LoVo (cell line): ENCODE measurements at regions not wholly inside any gene's neighbourhood (a gene's known extent, or its start where the extent isn't known, plus 50 kb on each side); places are given as distances from the start of the nearest gene placed in this dataset.
A peak's percentile ranks its signal among the peaks of the same experiment; 100 is the strongest.
"Not testable (repeated sequence)": the region's sequence is repeated elsewhere in the genome, so short reads cannot be mapped to it uniquely, and the experiment has no call there.

ENCODE experiments used
- DNase-seq: peaks from one replicate; pipeline ENCODE4 v3.0.0-alpha.2; 2016; ENCODE audit warnings: low spot score

DNA sequence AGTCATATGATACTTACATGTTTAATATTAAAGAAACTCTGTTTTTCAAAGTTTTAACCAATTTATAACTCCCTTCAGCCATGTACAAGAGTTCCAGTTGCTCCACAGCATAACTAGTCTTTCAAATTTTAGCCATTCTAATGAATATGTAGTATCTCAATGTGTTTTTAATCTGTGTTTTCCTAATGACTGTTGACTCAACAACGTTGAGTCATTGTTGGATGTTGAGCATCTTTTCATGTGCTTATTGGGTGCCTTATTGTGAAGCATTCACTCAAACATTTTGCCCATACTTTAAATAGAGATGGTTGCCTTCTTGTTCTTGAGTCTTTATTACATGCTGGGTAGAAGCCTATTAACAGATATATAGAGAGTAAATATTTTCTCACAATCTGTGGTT is 240.2 kb upstream of the LYPLAL1 start:
- no peak for DNase-seq

DNA sequence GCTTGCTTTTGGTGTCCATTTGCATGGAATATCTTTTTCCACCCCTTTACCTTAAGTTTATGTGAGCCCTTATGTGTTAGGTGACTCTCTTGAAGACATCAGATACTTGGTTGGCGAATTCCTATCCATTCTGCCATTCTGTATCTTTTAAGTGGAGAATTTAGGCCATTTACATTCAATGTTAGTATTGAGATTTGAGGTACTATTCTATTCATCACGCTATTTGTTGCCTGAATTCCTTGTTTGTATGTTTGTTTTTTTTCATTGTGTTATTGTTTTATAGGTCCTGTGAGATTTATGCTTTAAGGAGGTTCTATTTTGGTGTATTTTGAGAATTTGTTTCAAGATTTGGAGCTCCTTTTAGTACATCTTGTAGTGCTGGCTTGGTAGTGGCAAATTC is 238.3 kb upstream of the LYPLAL1 start:
- DNase-seq = not testable (repeated sequence)

DNA sequence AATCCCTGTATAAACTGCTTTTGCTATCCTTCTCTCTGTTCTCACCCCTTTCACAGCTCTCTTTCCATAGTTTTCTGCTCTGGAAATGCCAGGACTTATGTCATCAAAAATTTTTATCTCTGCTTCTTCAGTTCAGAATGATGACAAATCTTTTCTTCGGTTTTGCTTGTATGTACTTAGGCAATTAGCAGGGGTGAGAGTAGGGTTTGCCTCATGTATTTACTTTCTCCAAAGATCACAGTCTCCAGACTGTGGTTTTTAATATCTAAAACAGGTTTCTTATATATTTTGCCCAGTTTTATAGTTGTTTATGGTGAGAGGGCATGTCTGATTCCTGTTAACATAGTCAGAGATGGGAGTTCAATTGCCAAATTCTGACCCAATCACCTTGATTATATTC is 235.4 kb upstream of the LYPLAL1 start:
- DNase-seq = no peak

DNA sequence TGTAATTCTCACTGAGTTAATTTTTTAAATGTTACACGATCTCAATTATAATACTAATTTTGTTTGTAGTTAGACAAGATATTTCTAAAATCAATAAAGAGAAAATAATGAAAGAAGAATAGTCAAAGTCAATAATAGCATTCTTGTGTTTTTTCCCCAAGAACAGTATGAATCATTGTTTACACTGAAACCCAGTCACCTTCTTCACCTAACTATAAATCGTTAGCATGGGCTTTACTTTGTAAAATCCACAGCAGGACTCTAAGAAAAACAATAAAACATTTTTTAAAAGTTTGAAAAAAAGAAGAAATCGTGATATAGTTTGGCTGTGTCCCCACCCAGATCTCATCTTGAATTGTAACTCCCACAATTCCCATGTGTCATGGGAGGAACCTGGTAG is 234.6 kb upstream of the LYPLAL1 start:
- DNase-seq = peak; percentile 2

DNA sequence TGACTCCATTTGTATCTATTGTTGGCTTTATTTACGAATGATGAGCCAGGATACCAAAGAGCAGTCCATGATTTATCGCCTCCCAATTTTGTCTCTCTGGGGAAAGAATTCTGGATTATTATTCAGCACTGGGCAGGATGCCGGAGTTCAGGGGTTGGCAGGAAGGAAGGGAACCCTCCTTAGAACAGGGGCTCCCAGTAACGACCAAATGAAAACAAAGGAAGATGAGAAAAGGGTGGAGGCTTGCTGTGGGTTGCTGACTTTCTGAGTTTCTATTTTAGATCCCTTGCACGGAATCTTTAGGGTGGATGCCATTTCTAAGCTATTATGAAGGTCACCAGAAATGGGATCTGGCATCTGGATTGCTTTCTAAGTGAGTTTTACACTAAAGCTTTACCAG is 231.2 kb upstream of the LYPLAL1 start:
- DNase-seq = no peak

DNA sequence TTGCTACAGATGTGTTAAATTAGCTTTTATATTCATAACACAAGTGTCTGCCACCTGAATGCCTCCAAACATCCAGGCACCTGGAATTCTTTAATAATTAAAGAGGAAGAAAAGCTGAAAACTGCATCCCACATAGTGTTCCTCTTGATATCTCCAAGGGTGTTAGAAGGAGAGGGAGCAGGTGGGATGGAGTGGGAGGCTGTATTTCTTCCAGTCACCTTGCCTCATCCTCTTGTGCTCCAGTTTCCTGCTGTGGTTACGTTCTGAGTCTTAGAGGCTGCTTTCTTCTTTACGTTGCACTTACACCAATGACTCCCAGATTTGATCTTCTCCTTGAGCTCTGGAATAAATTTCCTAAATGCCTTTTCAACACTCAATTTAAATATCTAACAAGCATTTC is 230.3 kb upstream of the LYPLAL1 start:
- no peak for DNase-seq

DNA sequence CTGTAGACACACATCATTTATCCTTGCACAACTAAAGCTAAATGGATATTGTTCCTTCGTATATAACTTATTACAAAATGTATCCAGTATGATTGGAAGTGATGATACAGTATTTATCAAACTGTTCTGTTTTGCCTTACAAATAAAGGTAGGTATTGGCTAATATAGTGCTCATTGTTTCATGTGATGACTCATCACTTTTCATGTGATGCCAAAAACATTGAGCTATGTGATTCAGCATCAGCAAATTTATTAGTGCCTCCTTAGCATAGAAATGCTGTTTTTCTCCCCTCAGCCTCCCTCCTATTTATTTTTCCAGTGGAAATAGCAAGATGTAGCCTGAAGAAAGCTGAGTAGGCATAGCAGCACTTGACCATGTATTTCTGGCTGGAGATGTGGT is 228.6 kb upstream of the LYPLAL1 start:
- DNase-seq = no peak

DNA sequence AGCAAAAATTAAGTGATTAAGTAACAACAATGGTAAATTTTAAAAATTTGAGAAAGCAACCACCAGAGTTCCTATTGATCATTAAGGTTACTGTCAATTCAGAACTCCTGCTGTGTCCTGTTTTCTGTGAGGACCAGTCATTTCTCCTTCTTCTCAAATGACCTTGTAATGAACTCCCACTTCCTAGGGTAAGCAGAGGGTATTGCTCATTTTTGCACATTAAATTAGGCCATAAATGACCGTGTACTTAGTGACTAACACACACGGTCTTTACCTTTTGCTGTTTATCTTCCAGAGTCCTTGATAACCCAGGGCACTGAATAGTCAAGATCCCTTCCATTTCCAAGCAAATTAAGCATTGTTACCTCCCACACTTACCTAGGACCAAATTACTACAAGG is 227.5 kb upstream of the LYPLAL1 start:
- DNase-seq = no peak

DNA sequence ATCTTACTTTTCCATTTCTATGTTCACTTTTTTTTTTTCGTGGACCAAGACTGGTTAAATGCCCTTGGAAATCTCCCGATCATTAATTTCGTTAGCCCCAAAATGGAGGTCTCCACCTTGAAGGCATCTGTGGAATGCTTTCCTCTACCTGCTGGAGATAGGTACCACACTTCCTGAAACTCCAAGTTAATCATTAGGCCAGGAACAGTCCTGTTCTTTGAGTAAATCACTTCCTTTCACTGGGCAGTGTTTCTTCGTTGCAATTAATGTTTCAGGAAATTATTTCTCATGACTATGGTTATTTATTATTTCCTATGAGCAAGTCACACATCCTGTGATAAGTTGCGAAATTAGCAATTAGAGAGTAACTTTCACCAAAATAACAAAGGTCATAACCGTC is 225.2 kb upstream of the LYPLAL1 start:
- no peak for DNase-seq

DNA sequence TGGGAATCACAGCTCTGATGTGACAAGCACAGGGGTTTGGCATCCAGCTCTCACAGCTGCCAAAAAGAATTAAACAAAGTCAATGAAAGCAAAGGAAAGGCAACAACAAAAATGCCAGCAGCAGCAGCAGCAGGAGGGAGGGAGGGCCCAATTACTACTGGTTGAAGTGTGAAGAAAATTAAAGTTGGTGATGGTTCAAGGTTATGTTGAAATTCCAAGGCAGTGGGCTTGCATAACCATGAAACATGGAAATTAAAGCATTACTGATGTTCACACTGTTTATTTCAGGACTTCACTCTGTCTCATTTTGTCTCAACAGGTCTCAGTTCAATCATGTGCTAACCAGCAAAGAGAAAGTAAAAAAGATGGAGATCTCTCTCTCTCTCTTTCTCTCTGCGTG is 220.3 kb upstream of the LYPLAL1 start:
- no peak for DNase-seq

DNA sequence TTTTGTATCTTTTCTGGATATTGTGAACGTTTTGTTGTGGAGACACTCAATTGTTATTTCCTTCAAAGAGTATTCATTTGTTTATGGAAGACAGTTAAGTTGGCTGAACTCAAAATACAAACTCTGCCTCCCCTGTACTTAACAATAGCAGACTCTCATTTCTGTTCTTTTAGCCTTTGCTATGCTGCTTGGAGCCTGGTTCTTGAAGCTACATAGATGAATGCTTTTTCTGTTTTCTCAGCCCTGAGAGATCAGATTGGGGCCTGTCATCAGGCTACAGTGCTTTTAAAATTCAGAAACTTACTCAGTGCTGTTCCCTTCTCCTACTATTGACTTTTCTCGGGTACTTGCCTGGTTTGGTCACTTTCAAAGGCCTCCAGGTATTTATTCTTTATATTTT is 215.7 kb upstream of the LYPLAL1 start:
- DNase-seq = no peak

DNA sequence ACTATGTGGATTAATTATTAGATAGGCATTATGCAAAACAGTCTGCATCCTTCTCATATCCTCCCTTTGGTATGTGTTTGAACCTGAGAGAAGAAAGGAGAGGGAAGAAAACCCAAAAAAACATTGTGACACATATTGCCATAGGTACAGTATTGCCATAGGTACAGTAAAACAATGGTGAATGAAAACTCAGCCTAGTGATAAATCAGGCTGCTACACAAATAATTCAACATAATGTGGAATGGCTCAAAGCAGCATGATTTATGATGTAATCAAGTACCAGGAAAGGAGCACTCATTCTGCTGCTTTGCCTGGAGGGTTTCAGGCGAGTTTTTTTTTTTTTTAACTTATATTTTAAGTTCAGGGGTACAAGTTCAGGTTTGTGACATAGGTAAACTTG is 213.9 kb upstream of the LYPLAL1 start:
- no peak for DNase-seq

DNA sequence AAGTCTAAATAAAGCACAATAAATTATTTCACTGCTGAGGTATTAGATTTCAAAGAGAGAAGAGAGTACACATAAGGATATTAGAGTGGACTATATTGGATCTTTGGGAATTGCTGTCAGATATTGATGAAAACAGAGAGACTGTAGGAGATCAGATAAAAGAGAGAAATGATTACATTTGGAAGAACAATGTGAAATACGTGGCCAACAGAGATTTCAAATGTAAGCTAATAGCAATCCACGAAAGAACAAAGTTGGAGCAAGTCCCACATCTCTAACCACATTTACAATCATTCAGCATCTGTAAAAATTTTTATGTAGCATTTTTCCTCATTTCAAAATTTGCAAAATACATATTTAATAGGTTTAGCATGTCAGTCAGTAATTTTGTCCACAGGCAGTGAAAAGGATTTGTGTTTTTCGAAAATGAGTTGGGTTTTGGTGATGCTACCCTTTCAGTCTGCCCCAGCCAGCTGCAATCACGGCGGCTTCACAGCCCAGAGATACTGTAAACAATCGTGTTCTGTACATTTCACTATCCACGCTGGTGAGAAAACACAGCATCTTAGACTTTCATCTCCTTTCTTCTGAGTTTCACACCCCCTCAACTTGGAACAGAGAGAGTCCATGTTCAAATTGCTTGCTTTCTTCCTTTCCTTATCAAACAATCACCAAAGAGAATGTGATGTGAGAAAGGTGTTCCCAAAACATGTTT is 209.1 kb upstream of the LYPLAL1 start:
- no peak for DNase-seq

DNA sequence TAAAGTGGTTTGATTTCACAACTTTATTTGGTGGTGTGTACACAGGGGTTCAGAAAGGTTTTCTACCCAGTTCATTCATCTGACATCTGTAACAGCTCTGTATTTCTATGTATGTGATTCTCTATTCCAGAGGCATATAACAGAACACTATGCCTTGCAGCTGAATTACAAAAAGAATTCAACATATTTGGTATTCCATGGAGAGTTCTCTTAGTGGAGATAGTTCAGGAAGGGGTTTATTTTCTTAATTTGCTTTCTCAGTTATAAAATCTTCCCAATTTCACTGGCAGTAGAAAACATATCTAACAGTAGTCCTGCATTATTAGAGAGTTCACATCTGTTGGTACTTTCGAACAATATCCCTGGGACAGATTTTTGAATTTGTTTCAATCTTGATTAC is 207.9 kb upstream of the LYPLAL1 start:
- DNase-seq = no peak

DNA sequence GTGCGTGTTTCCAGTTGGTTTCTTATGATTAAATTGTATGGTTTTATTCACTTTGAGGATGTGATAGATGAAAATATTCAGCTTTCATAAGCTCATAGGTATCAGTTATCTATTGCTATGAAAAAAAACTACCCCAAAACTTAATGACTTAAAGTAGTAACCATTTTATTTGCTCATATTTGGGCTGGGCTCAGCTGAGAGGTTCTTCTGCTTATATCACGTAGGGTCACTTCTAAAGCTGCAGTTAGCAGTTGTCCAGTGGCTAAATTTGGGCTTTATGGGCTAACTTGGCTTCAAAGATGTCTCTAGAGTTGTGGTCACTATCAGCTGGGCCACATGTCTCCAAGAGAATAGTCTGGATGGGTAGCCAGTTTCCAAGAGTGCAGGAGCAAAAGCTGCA is 206.4 kb upstream of the LYPLAL1 start:
- DNase-seq = no peak

DNA sequence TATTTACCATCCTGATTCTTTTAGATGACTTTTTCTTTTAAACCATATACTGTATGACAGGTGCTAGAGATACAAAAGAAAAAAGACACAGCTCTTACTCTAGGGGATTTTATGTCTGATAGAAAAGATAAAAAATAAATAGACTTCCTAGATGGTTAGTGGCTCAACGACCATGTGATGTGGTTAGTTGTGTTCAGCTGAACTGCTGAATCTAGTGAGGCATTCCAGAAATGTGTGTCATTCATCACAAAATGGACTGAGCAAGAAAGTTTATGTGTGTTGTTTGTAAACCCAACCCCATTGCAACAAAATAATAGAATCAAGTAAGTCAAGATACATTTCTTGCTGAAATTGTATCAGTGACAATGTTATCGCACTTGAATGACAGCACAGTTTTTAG is 205.8 kb upstream of the LYPLAL1 start:
- DNase-seq = peak; percentile 13

DNA sequence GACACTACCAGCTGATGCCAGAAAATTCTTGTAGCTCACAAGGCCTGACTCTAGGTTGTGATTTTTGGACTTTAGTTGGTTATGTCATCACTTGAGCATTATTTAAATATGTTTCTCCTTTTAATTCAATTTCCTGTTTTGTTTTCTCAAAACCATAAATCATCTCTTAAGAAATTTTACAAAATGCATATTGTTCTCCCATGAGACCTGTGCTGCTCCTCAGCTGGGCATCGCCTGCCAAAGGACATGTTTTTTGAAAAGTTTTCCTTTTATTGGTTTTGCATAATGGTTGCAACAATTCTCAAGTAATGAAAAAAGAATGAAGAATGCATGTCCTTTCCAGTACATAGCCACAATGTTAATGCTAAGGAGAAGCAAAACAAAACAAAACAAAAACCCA is 204.7 kb upstream of the LYPLAL1 start:
- no peak for DNase-seq

DNA sequence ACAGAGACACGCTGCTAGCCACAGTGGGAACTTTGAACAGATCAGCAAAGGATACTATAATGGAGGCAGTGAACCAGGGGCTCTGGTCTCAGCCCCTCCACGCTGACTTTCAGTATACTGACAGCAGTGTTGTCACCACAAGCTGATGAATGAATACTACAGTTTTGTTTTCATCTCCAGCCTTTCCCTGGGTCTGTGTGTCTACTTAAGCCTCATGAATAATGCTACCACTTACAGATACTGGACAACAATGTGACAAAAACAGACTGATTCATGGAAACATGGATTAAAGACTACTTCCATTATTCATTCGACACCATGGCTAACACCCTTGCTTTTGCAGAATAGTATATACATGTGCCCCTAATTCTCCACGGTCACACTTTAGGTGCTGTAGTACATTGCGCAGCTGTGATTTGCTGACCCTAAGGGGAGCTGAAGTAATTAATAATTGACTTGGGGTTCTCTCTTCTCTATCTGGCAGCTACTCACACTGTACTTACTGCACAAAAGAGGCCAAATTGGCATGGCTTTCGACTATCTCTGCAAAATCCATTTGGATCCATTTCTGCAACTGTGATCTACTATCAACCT is 203.2 kb upstream of the LYPLAL1 start:
- no peak for DNase-seq

DNA sequence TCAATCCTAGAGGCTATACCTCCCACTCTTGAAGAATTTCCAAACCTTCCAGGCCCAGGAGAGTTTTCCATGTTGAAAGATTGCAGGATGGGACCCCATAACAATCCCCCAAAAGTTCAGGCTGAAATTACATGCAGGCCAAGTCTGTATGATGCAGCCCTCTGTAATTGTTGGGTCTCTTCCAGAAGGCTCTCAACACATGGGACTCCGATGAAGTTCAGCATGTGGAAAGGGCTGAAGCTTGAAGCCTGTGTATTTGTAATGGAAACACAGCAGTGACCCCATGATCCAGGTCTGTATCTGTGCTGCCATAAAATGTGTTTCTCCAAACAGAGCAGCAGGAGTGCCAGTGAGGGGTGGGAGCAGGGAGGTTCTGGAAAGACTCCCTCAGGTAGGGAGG is 202.5 kb upstream of the LYPLAL1 start:
- DNase-seq = no peak

DNA sequence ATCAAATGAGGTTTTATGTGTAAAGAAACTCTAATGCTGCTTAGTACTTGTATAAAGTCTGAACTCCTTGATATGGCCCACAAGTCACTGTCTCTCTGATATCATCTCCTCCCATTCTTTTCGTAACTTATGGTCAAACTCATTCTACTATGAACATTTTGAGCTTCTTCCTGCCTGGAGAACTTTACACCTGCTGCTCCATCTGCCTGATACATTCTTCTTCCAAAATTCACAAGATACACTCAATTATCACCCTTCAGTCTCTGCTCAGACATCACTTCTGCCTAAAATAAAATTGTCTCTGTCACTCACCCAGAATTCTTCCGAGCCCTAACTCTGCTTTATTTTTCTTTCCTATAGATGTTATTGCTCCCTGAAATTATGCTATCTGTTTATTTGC is 192.8 kb upstream of the LYPLAL1 start:
- no peak for DNase-seq

DNA sequence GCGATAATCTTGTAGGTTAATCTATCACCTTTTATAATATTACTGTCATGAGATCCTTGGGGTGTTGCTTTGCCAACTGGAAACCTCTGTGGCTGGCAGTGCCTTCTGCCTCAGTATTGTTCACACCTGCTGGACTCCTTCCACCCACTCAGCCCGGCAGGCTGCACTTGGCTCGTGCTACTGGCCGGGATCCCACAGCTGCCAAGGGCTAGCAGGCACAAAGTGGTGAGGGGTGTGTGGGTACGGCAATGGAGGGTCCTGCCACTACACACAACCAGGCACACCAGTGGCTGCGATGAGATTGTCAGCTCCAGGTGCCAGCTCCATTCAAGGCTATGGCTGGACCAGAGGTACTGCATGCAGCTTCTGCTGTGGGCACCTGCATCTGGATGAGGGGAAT is 191.2 kb upstream of the LYPLAL1 start:
- no peak for DNase-seq

DNA sequence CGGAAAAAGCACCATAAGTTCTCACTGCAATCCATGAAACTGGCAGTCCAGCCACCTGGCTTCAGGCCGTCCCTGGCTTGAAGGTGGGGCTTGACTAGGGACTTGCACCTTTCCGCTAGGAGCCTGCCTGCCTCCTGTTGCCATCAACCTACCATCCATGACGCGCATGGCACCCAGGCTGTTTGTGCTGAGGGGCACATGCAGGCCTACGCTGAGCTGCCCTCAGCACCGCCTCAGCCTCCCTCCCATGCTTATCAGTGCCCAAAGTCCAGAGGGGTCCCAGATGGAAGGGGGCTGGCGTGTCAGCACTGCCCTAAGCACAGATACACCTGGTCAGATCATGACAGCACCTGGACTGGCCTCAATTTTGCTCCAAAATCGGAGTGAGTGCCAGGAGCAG is 190.2 kb upstream of the LYPLAL1 start:
- no peak for DNase-seq

DNA sequence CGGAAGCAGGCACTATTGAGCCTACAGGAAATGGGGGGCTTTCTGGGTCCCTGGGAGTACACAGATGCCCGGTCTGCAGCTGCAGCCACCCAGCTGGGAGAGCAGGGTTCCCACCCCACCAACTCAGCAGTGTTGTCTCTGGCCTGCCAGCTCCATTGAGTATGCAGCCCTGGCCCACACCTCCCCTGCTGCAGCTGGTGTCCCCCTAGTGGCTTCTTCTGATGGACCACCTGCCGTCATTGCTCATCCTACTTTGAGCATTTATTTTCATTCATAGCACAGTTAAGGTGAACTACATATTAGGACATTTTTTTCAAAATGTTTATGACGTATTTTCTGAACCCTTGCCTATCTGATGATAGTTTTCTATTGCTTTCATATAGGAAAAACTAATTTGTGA is 189.8 kb upstream of the LYPLAL1 start:
- no peak for DNase-seq

DNA sequence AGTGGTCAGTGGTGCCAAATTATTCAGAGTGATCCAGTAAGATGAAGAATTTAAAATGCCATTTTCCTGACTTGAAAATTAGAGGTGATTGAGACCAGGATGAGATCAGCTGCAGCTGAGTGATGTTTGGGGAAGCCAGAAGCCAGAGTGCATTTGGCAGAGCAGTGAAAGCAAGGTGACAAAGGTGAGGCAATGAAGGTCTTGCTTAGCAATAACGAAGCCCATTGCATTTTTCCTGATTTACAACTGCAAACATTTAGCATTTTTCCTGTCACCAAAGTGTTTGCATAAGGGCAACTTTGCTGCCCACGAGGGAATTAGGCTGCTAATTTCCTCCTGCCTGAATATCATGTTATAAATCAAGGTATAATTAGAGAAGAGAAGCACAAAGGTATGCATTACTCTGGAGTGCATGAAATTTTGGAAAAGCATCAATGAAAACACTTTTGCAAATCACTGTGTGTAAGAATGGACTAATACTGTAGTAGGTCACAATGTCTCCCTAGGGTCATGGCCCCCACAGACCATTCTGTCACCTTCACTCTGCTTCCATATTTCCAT is 188.2 kb upstream of the LYPLAL1 start:
- no peak for DNase-seq
